ENCODE measurements at regions not wholly inside any gene's neighbourhood (a gene's known extent, or its start where the extent isn't known, plus 50 kb on each side); places are given as distances from the start of the nearest gene placed in this dataset.
"Not testable (repeated sequence)": the region's sequence is repeated elsewhere in the genome, so short reads cannot be mapped to it uniquely, and the experiment has no call there.

- Mint-ChIP-seq H3K9me3 (peaks cover 0 to 2% (median 0%) of the 10 kb centered on the region in 11 donors), H3K4me3 (no peak overlapping the region), H3K36me3 (no peaks in the 10 kb centered on the region), H3K27me3 (peaks cover 0 to 12% (median 8%) of the 10 kb centered on the region in 5 donors), H3K27ac (no peak overlapping the region), H3K4me1 (peaks cover 0 to 4% (median 0%) of the 10 kb centered on the region in 7 donors)
- ChIA-PET CTCF (no interaction called here), POLR2A (no interaction called here)
- ATAC-seq (no peak), DNase-seq (no peak)
- H3K4me3 ChIP-seq (ENCODE audit: low read length) = no peak overlapping the region
- no peaks in the 10 kb centered on the region for H3K9me3 ChIP-seq (ENCODE audit: control insufficient read depth in 2 of 3, low read length in 3 of 3)
- intact Hi-C loops (cut with micrococcal nuclease) = no loop called here
- no peaks in the 10 kb centered on the region for H3K4me1 ChIP-seq (ENCODE audit: control insufficient read depth in 2 of 2, insufficient read depth in 2 of 2, low read length in 2 of 2)
- no peaks in the 10 kb centered on the region for H3K27me3 ChIP-seq (ENCODE audit: control insufficient read depth in 2 of 2, insufficient read depth in 2 of 2, low read length in 2 of 2)
- no peak overlapping the region for H3K27ac ChIP-seq (ENCODE audit: low read depth, low read length)
- H3K36me3 ChIP-seq (ENCODE audit: control insufficient read depth in 2 of 3, insufficient read depth in 3 of 3, low read length in 3 of 3) = no peaks in the 10 kb centered on the region
Measured at GRCh38 chr4:128633067-128633466, 176.4 kb upstream of the JADE1 start.

DNA sequence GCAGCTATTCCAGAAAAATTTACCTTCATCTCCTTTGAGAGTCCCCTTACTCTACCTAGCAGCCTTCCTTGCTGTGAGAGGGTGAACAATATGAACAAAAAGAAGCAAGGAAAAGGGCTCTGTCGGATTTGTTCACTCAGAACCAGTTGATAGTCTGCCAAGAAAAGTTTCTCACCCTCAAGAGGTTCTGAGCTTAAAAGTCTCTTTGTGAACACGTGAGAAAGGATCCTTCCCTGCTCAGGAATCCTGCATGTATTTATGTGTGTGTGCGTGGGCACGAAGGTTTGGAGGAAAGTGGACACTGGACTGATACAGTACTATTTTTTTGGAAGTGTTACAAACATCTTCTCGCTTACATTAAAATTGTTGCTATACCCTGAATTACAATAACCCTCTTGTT lies 178.6 kb upstream of the JADE1 start:
- H3K4me1 Mint-ChIP-seq = peaks cover 0 to 4% (median 0%) of the 10 kb centered on the region in 7 donors
- no peaks in the 10 kb centered on the region for H3K36me3 ChIP-seq (ENCODE audit: control insufficient read depth in 2 of 3, insufficient read depth in 3 of 3, low read length in 3 of 3)
- H3K9me3 Mint-ChIP-seq = peaks cover 0 to 2% (median 0%) of the 10 kb centered on the region in 11 donors
- no peaks in the 10 kb centered on the region for H3K4me1 ChIP-seq (ENCODE audit: control insufficient read depth in 2 of 2, insufficient read depth in 2 of 2, low read length in 2 of 2)
- POLR2A ChIA-PET = no interaction called here
- H3K4me3 Mint-ChIP-seq = no peak overlapping the region
- no peaks in the 10 kb centered on the region for H3K36me3 Mint-ChIP-seq
- ATAC-seq (no peak), DNase-seq (no peak)
- CTCF ChIA-PET = no interaction called here
- no peak overlapping the region for H3K27ac ChIP-seq (ENCODE audit: low read depth, low read length)
- intact Hi-C loops (cut with micrococcal nuclease) = no loop called here
- no peaks in the 10 kb centered on the region for H3K9me3 ChIP-seq (ENCODE audit: control insufficient read depth in 2 of 3, low read length in 3 of 3)
- H3K27me3 ChIP-seq (ENCODE audit: control insufficient read depth in 2 of 2, insufficient read depth in 2 of 2, low read length in 2 of 2) = no peaks in the 10 kb centered on the region
- H3K27me3 Mint-ChIP-seq = peaks cover 4 to 16% (median 8%) of the 10 kb centered on the region in 5 donors
- no peak overlapping the region for H3K27ac Mint-ChIP-seq
- no peak overlapping the region for H3K4me3 ChIP-seq (ENCODE audit: low read length)

DNA sequence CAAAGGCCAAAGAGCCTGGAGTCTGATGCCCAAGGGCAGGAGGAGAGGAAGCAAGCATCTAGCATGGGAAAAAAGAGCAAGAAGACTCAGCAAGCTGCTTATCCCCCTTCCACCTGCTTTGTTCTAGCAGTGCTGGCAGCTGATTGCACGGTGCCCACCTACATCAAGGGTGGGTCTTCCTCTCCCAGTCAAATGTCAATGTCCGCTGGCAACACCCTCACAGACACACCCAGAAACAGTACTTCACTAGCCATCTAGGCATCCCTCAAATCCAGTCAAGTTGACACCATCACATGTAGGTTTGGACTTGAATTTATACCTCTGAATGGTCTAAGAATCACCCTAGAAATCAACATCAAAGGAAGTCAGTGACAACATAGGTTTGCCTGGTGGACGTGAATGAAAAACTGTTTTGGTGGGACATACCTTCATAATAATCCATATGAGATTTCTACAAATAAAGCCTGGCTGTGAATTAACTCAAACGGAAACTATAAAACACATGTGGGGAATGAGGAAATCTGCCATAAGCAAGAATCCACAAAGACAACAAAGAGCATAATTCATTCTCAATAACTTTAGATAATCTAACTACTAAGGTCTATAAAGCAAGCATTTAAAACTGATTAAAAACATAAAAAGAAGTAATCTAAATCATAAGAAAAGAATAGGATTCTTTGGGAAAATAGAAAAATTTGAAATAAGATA lies 185.8 kb upstream of the JADE1 start:
- no peak overlapping the region for H3K27ac Mint-ChIP-seq
- no peak for DNase-seq
- no peaks in the 10 kb centered on the region for H3K4me1 ChIP-seq (ENCODE audit: control insufficient read depth in 2 of 2, insufficient read depth in 2 of 2, low read length in 2 of 2)
- intact Hi-C loops (cut with micrococcal nuclease) = no loop called here
- ChIA-PET CTCF (no interaction called here), POLR2A (no interaction called here)
- no peaks in the 10 kb centered on the region for H3K4me1 Mint-ChIP-seq
- peaks cover 0 to 9% (median 5%) of the 10 kb centered on the region in 5 donors for H3K27me3 Mint-ChIP-seq
- no peak for ATAC-seq
- no peak overlapping the region for H3K4me3 Mint-ChIP-seq
- no peaks in the 10 kb centered on the region for H3K9me3 ChIP-seq (ENCODE audit: control insufficient read depth in 2 of 3, low read length in 3 of 3)
- H3K27ac ChIP-seq (ENCODE audit: low read depth, low read length) = no peak overlapping the region
- no peaks in the 10 kb centered on the region for H3K27me3 ChIP-seq (ENCODE audit: control insufficient read depth in 2 of 2, insufficient read depth in 2 of 2, low read length in 2 of 2)
- no peak overlapping the region for H3K4me3 ChIP-seq (ENCODE audit: low read length)
- peaks cover 0 to 6% (median 2%) of the 10 kb centered on the region in 11 donors for H3K9me3 Mint-ChIP-seq
- no peaks in the 10 kb centered on the region for H3K36me3 ChIP-seq (ENCODE audit: control insufficient read depth in 2 of 3, insufficient read depth in 3 of 3, low read length in 3 of 3)
- peaks cover 0 to 6% (median 0%) of the 10 kb centered on the region in 5 donors for H3K36me3 Mint-ChIP-seq

GRCh38 chr4:128620279-128620965 lies 189.1 kb upstream of the JADE1 start:
- CTCF ChIA-PET; H3K36me3 ChIP-seq (ENCODE audit: control insufficient read depth in 2 of 3, insufficient read depth in 3 of 3, low read length in 3 of 3); POLR2A ChIA-PET; H3K9me3 ChIP-seq (ENCODE audit: control insufficient read depth in 2 of 3, low read length in 3 of 3); H3K4me3 ChIP-seq (ENCODE audit: low read length); H3K4me1 ChIP-seq (ENCODE audit: control insufficient read depth in 2 of 2, insufficient read depth in 2 of 2, low read length in 2 of 2); H3K9me3 Mint-ChIP-seq; H3K27ac ChIP-seq (ENCODE audit: low read depth, low read length); H3K27ac Mint-ChIP-seq; H3K4me3 Mint-ChIP-seq; intact Hi-C loops (cut with micrococcal nuclease); H3K36me3 Mint-ChIP-seq; H3K4me1 Mint-ChIP-seq; ATAC-seq; DNase-seq; H3K27me3 ChIP-seq (ENCODE audit: control insufficient read depth in 2 of 2, insufficient read depth in 2 of 2, low read length in 2 of 2): not testable (repeated sequence)
- H3K27me3 Mint-ChIP-seq = peaks cover 0 to 14% (median 0%) of the 10 kb centered on the region in 5 donors

DNA sequence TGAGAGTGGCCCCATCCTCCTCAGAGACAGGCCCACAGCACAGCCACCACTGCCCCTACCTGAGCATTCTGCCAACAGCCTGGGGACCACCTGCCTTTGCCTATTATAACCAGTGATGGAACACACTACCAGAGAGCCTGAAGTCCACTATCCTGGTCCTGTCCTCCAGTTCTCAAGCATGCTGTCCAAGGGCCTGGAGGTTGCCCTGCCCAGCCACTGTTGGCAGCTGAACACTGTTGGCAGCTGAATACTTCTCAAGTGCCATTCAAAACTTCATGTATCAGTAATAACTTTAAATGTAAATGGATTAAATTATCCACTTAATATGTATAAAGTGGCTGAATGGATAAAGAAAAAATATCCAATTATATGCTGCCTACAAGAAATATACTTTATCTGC lies 194.3 kb upstream of the JADE1 start:
- Histone ChIP-seq H3K27me3 (ENCODE audit: control insufficient read depth in 2 of 2, insufficient read depth in 2 of 2, low read length in 2 of 2) (no peaks in the 10 kb centered on the region), H3K36me3 (ENCODE audit: control insufficient read depth in 2 of 3, insufficient read depth in 3 of 3, low read length in 3 of 3) (no peaks in the 10 kb centered on the region), H3K4me3 (ENCODE audit: low read length) (no peak overlapping the region), H3K9me3 (ENCODE audit: control insufficient read depth in 2 of 3, low read length in 3 of 3) (no peaks in the 10 kb centered on the region), H3K27ac (ENCODE audit: low read depth, low read length) (no peak overlapping the region), H3K4me1 (ENCODE audit: control insufficient read depth in 2 of 2, insufficient read depth in 2 of 2, low read length in 2 of 2) (no peaks in the 10 kb centered on the region)
- H3K9me3 Mint-ChIP-seq = peaks cover 0 to 6% (median 2%) of the 10 kb centered on the region in 11 donors
- DNase-seq = no peak
- ChIA-PET POLR2A (no interaction called here), CTCF (no interaction called here)
- no peak overlapping the region for H3K27ac Mint-ChIP-seq
- no peak for ATAC-seq
- H3K36me3 Mint-ChIP-seq = peaks cover 0 to 5% (median 0%) of the 10 kb centered on the region in 5 donors
- peak overlapping the region in 1 of 10 donors; percentile 14 for H3K4me3 Mint-ChIP-seq
- peaks cover 0 to 20% (median 0%) of the 10 kb centered on the region in 5 donors for H3K27me3 Mint-ChIP-seq
- no peaks in the 10 kb centered on the region for H3K4me1 Mint-ChIP-seq
- intact Hi-C loops (cut with micrococcal nuclease) = no loop called here

- no peak overlapping the region for H3K27ac Mint-ChIP-seq
- CTCF ChIA-PET = no interaction called here
- POLR2A ChIA-PET = no interaction called here
- intact Hi-C loops (cut with micrococcal nuclease) = no loop called here
- H3K27me3 Mint-ChIP-seq = peaks cover 0 to 17% (median 4%) of the 10 kb centered on the region in 5 donors
- ATAC-seq = no peak
- H3K4me1 ChIP-seq (ENCODE audit: control insufficient read depth in 2 of 2, insufficient read depth in 2 of 2, low read length in 2 of 2) = no peaks in the 10 kb centered on the region
- no peaks in the 10 kb centered on the region for H3K9me3 Mint-ChIP-seq
- no peaks in the 10 kb centered on the region for H3K9me3 ChIP-seq (ENCODE audit: control insufficient read depth in 2 of 3, low read length in 3 of 3)
- no peaks in the 10 kb centered on the region for H3K27me3 ChIP-seq (ENCODE audit: control insufficient read depth in 2 of 2, insufficient read depth in 2 of 2, low read length in 2 of 2)
- H3K27ac ChIP-seq (ENCODE audit: low read depth, low read length) = no peak overlapping the region
- no peaks in the 10 kb centered on the region for H3K36me3 ChIP-seq (ENCODE audit: control insufficient read depth in 2 of 3, insufficient read depth in 3 of 3, low read length in 3 of 3)
- H3K4me3 ChIP-seq (ENCODE audit: low read length) = no peak overlapping the region
- H3K4me3 Mint-ChIP-seq = no peak overlapping the region
- no peak for DNase-seq
- H3K4me1 Mint-ChIP-seq = no peaks in the 10 kb centered on the region
- H3K36me3 Mint-ChIP-seq = peaks cover 0 to 4% (median 0%) of the 10 kb centered on the region in 5 donors
Measured at GRCh38 chr4:128608006-128608405, 201.5 kb upstream of the JADE1 start.

- Mint-ChIP-seq H3K4me1 (peaks cover 0 to 1% (median 0%) of the 10 kb centered on the region in 7 donors), H3K27me3 (peaks cover 0 to 14% (median 6%) of the 10 kb centered on the region in 5 donors)
- ATAC-seq = no peak
Measured at GRCh38 chr4:128606173-128606572, 203.3 kb upstream of the JADE1 start.

More at GRCh38 chr4:128606173-128606572, 203.3 kb upstream of the JADE1 start:
- POLR2A ChIA-PET = no interaction called here
- CTCF ChIA-PET = no interaction called here
- Histone ChIP-seq H3K27ac (ENCODE audit: low read depth, low read length) (no peak overlapping the region), H3K27me3 (ENCODE audit: control insufficient read depth in 2 of 2, insufficient read depth in 2 of 2, low read length in 2 of 2) (no peaks in the 10 kb centered on the region), H3K4me3 (ENCODE audit: low read length) (no peak overlapping the region), H3K4me1 (ENCODE audit: control insufficient read depth in 2 of 2, insufficient read depth in 2 of 2, low read length in 2 of 2) (no peaks in the 10 kb centered on the region), H3K36me3 (ENCODE audit: control insufficient read depth in 2 of 3, insufficient read depth in 3 of 3, low read length in 3 of 3) (no peaks in the 10 kb centered on the region), H3K9me3 (ENCODE audit: control insufficient read depth in 2 of 3, low read length in 3 of 3) (no peaks in the 10 kb centered on the region)
- no peak overlapping the region for H3K27ac Mint-ChIP-seq
- DNase-seq = no peak
- intact Hi-C loops (cut with micrococcal nuclease) = no loop called here
- no peak overlapping the region for H3K4me3 Mint-ChIP-seq
- peaks cover 0 to 4% (median 0%) of the 10 kb centered on the region in 5 donors for H3K36me3 Mint-ChIP-seq
- no peaks in the 10 kb centered on the region for H3K9me3 Mint-ChIP-seq

Measured in naive thymus-derived CD4-positive, alpha-beta T cell (primary cell).